Bronchial epithelial cell (primary cell): ENCODE measurements at regions not wholly inside any gene's neighbourhood (a gene's known extent, or its start where the extent isn't known, plus 50 kb on each side); places are given as distances from the start of the nearest gene placed in this dataset.

Source experiments
- DNase-seq: peaks from one replicate; pipeline ENCODE4 v3.0.0-alpha.2; 2010; ENCODE audit warnings: low read depth
- FAIRE-seq: peaks from 2 replicates; lab custom pipeline; 2011; peaks lifted over from hg19 to GRCh38; lab: Jason Lieb, UNC
- H3K27me3 ChIP-seq: 2 replicates; pipeline ENCODE4 v1.5.1; 2011; ENCODE audit warnings: low read length; ENCODE audit not compliant: control insufficient read depth, insufficient read depth
- H3K36me3 ChIP-seq: 2 replicates; pipeline ENCODE4 v1.5.1; 2011; ENCODE audit warnings: low read length; ENCODE audit not compliant: control insufficient read depth, insufficient read depth
- H3K4me3 ChIP-seq: 2 replicates; pipeline ENCODE4 v1.5.1; 2011; ENCODE audit warnings: mild to moderate bottlenecking, low read depth, low read length, control low read depth
- CTCF ChIP-seq: IDR thresholded peaks from 2 replicates; pipeline ENCODE4 v1.5.1; 2011; ENCODE audit warnings: mild to moderate bottlenecking, moderate library complexity, low read length, control low read depth, inconsistent platforms; ENCODE audit not compliant: insufficient read depth, severe bottlenecking

DNA sequence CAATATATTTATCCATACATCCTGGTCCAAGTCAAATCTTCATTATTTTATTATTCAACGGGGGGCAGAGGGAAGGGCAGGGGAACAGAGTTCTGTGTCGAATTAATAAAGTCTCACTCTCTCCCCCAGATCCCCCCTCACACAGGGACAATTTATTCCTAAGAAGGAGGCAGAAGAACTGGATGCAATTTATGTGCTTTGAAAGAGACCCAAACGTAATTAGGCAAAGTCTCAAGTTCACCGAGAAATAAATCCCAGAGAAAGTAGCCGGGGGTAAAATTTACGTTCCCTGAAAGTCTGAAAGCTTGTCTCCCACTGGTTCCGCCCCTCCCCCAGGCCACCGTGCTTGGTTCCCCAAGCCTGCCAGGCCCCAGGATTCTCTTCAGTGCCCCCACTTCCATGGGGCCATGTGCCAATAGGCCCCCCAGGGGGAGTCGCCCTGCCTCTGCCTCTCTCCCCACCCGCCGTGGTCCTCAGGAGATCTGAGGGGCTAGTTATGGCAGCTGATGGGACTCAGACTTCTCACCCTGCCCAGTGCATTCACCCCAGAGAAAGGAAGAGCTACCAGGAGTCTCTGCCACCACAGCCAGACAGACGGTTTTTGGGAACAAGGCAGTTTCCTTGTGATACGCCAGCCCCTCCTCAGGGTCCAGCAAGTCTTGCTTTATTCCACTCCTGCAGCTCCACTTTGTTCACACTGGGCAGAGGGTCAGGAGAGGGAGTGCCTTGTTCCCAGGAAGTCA lies 215.5 kb downstream of the CYP26B1 start:
- DNase-seq (no peak), FAIRE-seq (no peak)
- no peak for TF ChIP-seq CTCF
- Histone ChIP-seq H3K36me3 (no peaks in the 10 kb centered on the region), H3K27me3 (no peaks in the 10 kb centered on the region), H3K4me3 (no peak overlapping the region)

GRCh38 chr2:71930049-71930681 lies 217.5 kb downstream of the CYP26B1 start:
- FAIRE-seq: no peak
- no peak overlapping the region for H3K4me3 ChIP-seq
- no peaks in the 10 kb centered on the region for H3K27me3 ChIP-seq
- no peak for DNase-seq
- TF ChIP-seq CTCF: no peak
- H3K36me3 ChIP-seq: no peaks in the 10 kb centered on the region

DNA sequence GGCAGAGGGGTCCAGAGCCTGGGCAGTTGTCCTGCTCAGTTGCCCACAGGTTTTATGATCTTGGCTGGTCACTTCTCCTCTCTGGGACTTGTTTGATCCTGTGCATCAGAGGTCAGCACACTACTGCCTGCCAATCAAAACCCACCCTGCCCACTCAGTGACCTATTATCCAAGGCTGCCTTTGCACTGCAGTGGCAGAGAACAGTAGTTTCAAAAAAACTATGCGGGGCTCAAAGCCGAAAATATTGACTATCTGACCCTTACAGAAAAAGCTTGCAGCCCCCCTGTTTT lies 218.2 kb downstream of the CYP26B1 start:
- H3K36me3 ChIP-seq: no peaks in the 10 kb centered on the region
- FAIRE-seq (no peak), DNase-seq (no peak)
- no peaks in the 10 kb centered on the region for H3K27me3 ChIP-seq
- TF ChIP-seq CTCF: no peak
- no peak overlapping the region for H3K4me3 ChIP-seq

- no peaks in the 10 kb centered on the region for H3K27me3 ChIP-seq
- DNase-seq (no peak), FAIRE-seq (peak; percentile 86)
- no peak overlapping the region for H3K4me3 ChIP-seq
- no peaks in the 10 kb centered on the region for H3K36me3 ChIP-seq
- TF ChIP-seq CTCF: no peak
Measured at GRCh38 chr2:71928734-71929481, 218.8 kb downstream of the CYP26B1 start.

DNA sequence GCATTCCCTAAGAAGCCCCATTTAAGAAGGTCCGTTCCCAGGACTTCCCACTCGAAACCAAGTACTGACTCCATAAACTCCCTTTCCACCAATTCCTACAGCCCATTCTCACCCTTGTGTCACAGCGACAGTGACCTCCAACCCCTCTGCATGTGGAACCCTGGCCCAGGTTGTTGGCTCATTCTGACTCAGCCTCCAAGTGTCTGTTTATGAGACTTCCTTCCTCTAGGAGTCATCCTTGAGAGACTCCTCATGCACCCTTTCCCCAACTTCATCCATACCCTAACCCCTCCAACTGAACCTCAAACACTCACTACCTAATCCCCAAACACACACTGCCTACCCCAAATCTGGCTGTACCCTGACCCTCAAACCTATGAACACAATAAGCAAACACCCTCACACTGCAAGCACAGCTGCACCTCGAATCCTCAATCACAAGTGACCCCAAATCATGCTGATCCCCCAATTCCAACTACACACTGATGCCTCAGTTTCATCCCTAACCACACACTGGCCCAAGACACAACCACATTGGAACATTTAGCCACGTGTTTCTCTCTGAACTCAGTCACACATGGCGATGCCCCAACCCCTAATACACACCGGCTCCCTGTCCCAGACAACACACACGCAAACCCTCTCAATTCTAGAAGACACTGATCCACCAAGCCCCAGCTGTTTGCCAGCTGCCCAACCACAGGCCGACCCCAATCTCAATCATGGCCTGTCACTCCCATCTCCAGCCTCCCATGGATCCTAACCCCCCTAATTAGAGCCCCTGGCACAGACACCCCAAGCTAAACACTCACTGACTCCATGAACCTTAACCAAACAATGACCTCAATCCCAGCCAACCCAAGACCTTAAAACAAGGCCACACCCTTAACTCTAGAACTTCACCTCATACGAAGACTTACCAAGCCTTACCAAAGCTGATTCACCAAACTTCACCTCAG lies 219.6 kb downstream of the CYP26B1 start:
- TF ChIP-seq CTCF: no peak
- no peak for FAIRE-seq
- H3K27me3 ChIP-seq: no peaks in the 10 kb centered on the region
- no peaks in the 10 kb centered on the region for H3K36me3 ChIP-seq
- no peak overlapping the region for H3K4me3 ChIP-seq
- no peak for DNase-seq
